Suppressor macrophage treated with lipopolysaccharide for 4 hours (primary cell): ENCODE measurements at regions not wholly inside any gene's neighbourhood (a gene's known extent, or its start where the extent isn't known, plus 50 kb on each side); places are given as distances from the start of the nearest gene placed in this dataset.

Experiments
- DNase-seq: peaks from one replicate; pipeline ENCODE4 v3.0.0-alpha.2; 2020

- DNase-seq = no peak
Observed at GRCh38 chr7:156475179-156475578, 165.4 kb upstream of the RNF32 start.

- DNase-seq = no peak
Observed at GRCh38 chr7:156474241-156474743, 166.3 kb upstream of the RNF32 start.

GRCh38 chr7:156473476-156474240 lies 166.9 kb upstream of the RNF32 start:
- DNase-seq = peak; percentile 23

- no peak for DNase-seq
Observed at GRCh38 chr7:156472267-156472666, 168.3 kb upstream of the RNF32 start.

- DNase-seq = no peak
Observed at GRCh38 chr7:156470399-156471320, 169.9 kb upstream of the RNF32 start.

GRCh38 chr7:156466955-156467625 lies 173.5 kb upstream of the RNF32 start:
- no peak for DNase-seq

GRCh38 chr7:156466272-156466671 lies 174.3 kb upstream of the RNF32 start:
- no peak for DNase-seq

- DNase-seq = no peak
Observed at GRCh38 chr7:156465186-156465585, 175.4 kb upstream of the RNF32 start.

- no peak for DNase-seq
Observed at GRCh38 chr7:156464339-156464738, 176.2 kb upstream of the RNF32 start.

- no peak for DNase-seq
Observed at GRCh38 chr7:156463280-156463679, 177.3 kb upstream of the RNF32 start.

GRCh38 chr7:156461881-156462665 lies 178.5 kb upstream of the RNF32 start:
- DNase-seq = no peak

GRCh38 chr7:156460858-156461627 lies 179.5 kb upstream of the RNF32 start:
- no peak for DNase-seq

GRCh38 chr7:156459582-156459981 lies 181.0 kb upstream of the RNF32 start:
- DNase-seq = no peak

- no peak for DNase-seq
Observed at GRCh38 chr7:156459067-156459466, 181.5 kb upstream of the RNF32 start.

- DNase-seq = no peak
Observed at GRCh38 chr7:156458011-156458410, 182.6 kb upstream of the RNF32 start.

GRCh38 chr7:156456503-156457115 lies 184.0 kb upstream of the RNF32 start:
- DNase-seq = no peak

- DNase-seq = no peak
Observed at GRCh38 chr7:156456032-156456431, 184.5 kb upstream of the RNF32 start.

GRCh38 chr7:156450473-156450872 lies 190.1 kb upstream of the RNF32 start:
- no peak for DNase-seq

GRCh38 chr7:156448918-156449317 lies 191.7 kb upstream of the RNF32 start:
- no peak for DNase-seq

- no peak for DNase-seq
Observed at GRCh38 chr7:156446990-156447389, 193.6 kb upstream of the RNF32 start.
